ENCODE measurements at regions not wholly inside any gene's neighbourhood (a gene's known extent, or its start where the extent isn't known, plus 50 kb on each side); places are given as distances from the start of the nearest gene placed in this dataset.

- WGBS (ENCODE audit: low lambda C conversion rate): 2% methylated on average over 4 of the region's 4 CpGs
- BruUV-seq (replicated peaks): no TSS peak
- in situ Hi-C loops (cut with HindIII; ENCODE audit: extremely low pct_ligation_motif_present, low pct_unique_long_range_greater_than_20kb): no loop called here
Measured at GRCh38 chr12:85461127-85461526, 181.1 kb downstream of the ALX1 start.

More at GRCh38 chr12:85461127-85461526, 181.1 kb downstream of the ALX1 start:
- ChIA-PET POLR2A (no interaction called here), CTCF (ENCODE audit: low intra/inter-chr PET ratio, low total read pairs) (no interaction called here)
- no peak for DNase-seq (ENCODE audit: low spot score)
- intact Hi-C loops (cut with micrococcal nuclease; ENCODE audit: unreplicated experiment): no loop called here
- H3K36me3 ChIP-seq (replicated peaks in 1 of 2; ENCODE audit: control insufficient read depth in 1 of 2, insufficient read depth in 2 of 2, low read length in 2 of 2): no peaks in the 10 kb centered on the region
- no peak for ATAC-seq
- H3K9me3 ChIP-seq (ENCODE audit: low read length): no peaks in the 10 kb centered on the region
- no peak overlapping the region for H2AFZ ChIP-seq (ENCODE audit: low read length)
- FAIRE-seq: no peak
- no peaks in the 10 kb centered on the region for H3K27me3 ChIP-seq (ENCODE audit: control insufficient read depth in 1 of 2, insufficient read depth in 2 of 2, low read length in 2 of 2)
- H3K27ac ChIP-seq (ENCODE audit: extremely low read length, insufficient read depth, low read length): no peak overlapping the region
- H3K9ac ChIP-seq (ENCODE audit: insufficient read depth, low read depth, low read length): no peak overlapping the region
- no peak overlapping the region for H3K4me2 ChIP-seq (ENCODE audit: low read depth, low read length)
- H4K20me1 ChIP-seq (ENCODE audit: insufficient read depth, low read length): no peaks in the 10 kb centered on the region
- H3K4me3 ChIP-seq (replicated peaks in 1 of 3; ENCODE audit: insufficient read depth in 1 of 3, low read depth in 2 of 3, low read length in 3 of 3): no peak overlapping the region
- no peaks in the 10 kb centered on the region for H3K4me1 ChIP-seq (ENCODE audit: insufficient read depth, low read length)
- H3K79me2 ChIP-seq (ENCODE audit: insufficient read depth, low read length): no peaks in the 10 kb centered on the region
- no peak for TF ChIP-seq KDM6A (CRISPR knock-in tag; IDR thresholded peaks at IDR 0.05; ENCODE audit: low read depth)
- TF ChIP-seq ZNF343 (CRISPR knock-in tag; IDR thresholded peaks at IDR 0.05): no peak
- no peak for TF ChIP-seq FOXM1 (CRISPR knock-in tag; IDR thresholded peaks at IDR 0.05)
- no peak for TF ChIP-seq ZKSCAN5 (CRISPR knock-in tag; IDR thresholded peaks at IDR 0.05)
- TF ChIP-seq SATB2 (CRISPR knock-in tag; IDR thresholded peaks at IDR 0.05): no peak
- TF ChIP-seq, protein P1, sequence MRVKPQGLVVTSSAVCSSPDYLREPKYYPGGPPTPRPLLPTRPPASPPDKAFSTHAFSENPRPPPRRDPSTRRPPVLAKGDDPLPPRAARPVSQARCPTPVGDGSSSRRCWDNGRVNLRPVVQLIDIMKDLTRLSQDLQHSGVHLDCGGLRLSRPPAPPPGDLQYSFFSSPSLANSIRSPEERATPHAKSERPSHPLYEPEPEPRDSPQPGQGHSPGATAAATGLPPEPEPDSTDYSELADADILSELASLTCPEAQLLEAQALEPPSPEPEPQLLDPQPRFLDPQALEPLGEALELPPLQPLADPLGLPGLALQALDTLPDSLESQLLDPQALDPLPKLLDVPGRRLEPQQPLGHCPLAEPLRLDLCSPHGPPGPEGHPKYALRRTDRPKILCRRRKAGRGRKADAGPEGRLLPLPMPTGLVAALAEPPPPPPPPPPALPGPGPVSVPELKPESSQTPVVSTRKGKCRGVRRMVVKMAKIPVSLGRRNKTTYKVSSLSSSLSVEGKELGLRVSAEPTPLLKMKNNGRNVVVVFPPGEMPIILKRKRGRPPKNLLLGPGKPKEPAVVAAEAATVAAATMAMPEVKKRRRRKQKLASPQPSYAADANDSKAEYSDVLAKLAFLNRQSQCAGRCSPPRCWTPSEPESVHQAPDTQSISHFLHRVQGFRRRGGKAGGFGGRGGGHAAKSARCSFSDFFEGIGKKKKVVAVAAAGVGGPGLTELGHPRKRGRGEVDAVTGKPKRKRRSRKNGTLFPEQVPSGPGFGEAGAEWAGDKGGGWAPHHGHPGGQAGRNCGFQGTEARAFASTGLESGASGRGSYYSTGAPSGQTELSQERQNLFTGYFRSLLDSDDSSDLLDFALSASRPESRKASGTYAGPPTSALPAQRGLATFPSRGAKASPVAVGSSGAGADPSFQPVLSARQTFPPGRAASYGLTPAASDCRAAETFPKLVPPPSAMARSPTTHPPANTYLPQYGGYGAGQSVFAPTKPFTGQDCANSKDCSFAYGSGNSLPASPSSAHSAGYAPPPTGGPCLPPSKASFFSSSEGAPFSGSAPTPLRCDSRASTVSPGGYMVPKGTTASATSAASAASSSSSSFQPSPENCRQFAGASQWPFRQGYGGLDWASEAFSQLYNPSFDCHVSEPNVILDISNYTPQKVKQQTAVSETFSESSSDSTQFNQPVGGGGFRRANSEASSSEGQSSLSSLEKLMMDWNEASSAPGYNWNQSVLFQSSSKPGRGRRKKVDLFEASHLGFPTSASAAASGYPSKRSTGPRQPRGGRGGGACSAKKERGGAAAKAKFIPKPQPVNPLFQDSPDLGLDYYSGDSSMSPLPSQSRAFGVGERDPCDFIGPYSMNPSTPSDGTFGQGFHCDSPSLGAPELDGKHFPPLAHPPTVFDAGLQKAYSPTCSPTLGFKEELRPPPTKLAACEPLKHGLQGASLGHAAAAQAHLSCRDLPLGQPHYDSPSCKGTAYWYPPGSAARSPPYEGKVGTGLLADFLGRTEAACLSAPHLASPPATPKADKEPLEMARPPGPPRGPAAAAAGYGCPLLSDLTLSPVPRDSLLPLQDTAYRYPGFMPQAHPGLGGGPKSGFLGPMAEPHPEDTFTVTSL (CRISPR knock-in tag; IDR thresholded peaks at IDR 0.05; ENCODE audit: borderline replicate concordance): no peak

Data from HepG2 (cell line).